Astrocyte (in vitro differentiated cells and primary cell): ENCODE measurements at regions not wholly inside any gene's neighbourhood (a gene's known extent, or its start where the extent isn't known, plus 50 kb on each side); places are given as distances from the start of the nearest gene placed in this dataset.

ENCODE experiments used
- DNase-seq: peaks from one replicate; pipeline ENCODE4 v3.0.0-alpha.2; 2010; ENCODE audit warnings: low read depth
- FAIRE-seq: peaks from 2 replicates; lab custom pipeline; 2011; peaks lifted over from hg19 to GRCh38; lab: Jason Lieb, UNC
- H2AFZ ChIP-seq: 2 replicates; pipeline ENCODE4 v1.6.0; 2012; ENCODE audit warnings: low read depth, low read length, inconsistent platforms
- H3K27ac ChIP-seq: 2 replicates; pipeline ENCODE4 v1.5.1; 2011; ENCODE audit warnings: low read depth, low read length, inconsistent platforms
- H3K27me3 ChIP-seq: 2 replicates; pipeline ENCODE4 v1.6.0; 2011; ENCODE audit warnings: low read length, inconsistent platforms; ENCODE audit not compliant: insufficient read depth
- H3K36me3 ChIP-seq: 2 replicates; pipeline ENCODE4 v1.5.1; 2011; ENCODE audit warnings: low read length, inconsistent platforms; ENCODE audit not compliant: insufficient read depth
- H3K4me1 ChIP-seq: 2 replicates; pipeline ENCODE4 v1.5.1; 2011; ENCODE audit warnings: low read length, inconsistent platforms; ENCODE audit not compliant: insufficient read depth
- H3K4me2 ChIP-seq: 2 replicates; pipeline ENCODE4 v1.6.0; 2012; ENCODE audit warnings: low read length, inconsistent platforms
- H3K4me3 ChIP-seq: 2 replicates; pipeline ENCODE4 v1.5.1; 2011; ENCODE audit warnings: low read depth, mild to moderate bottlenecking, low read length, inconsistent platforms; ENCODE audit not compliant: insufficient read depth
- H3K79me2 ChIP-seq: 2 replicates; pipeline ENCODE4 v1.6.0; 2012; ENCODE audit warnings: mild to moderate bottlenecking, low read length, inconsistent platforms; ENCODE audit not compliant: insufficient read depth
- H3K9ac ChIP-seq: 2 replicates; pipeline ENCODE4 v1.6.0; 2012; ENCODE audit warnings: mild to moderate bottlenecking, low read length, inconsistent platforms
- H3K9me3 ChIP-seq: 2 replicates; pipeline ENCODE4 v1.5.1; 2012; ENCODE audit warnings: low read depth, mild to moderate bottlenecking, low read length, inconsistent platforms; ENCODE audit not compliant: insufficient read depth
- H4K20me1 ChIP-seq: 2 replicates; pipeline ENCODE4 v1.6.0; 2012; ENCODE audit warnings: low read length, inconsistent platforms; ENCODE audit not compliant: insufficient read depth
- H3K27ac Mint-ChIP-seq: one replicate; pipeline ENCODE4 v1.8.0; 2021; ENCODE audit warnings: mild to moderate bottlenecking, mixed read lengths; ENCODE audit not compliant: unreplicated experiment
- H3K27me3 Mint-ChIP-seq: one replicate; pipeline ENCODE4 v1.8.0; 2021; ENCODE audit warnings: low read depth, mixed read lengths; ENCODE audit not compliant: unreplicated experiment
- H3K36me3 Mint-ChIP-seq: one replicate; pipeline ENCODE4 v1.8.0; 2021; ENCODE audit warnings: low read depth, mixed read lengths; ENCODE audit not compliant: unreplicated experiment
- H3K4me1 Mint-ChIP-seq: one replicate; pipeline ENCODE4 v1.8.0; 2021; ENCODE audit warnings: low read depth, mixed read lengths; ENCODE audit not compliant: unreplicated experiment
- H3K4me3 Mint-ChIP-seq: one replicate; pipeline ENCODE4 v1.8.0; 2021; ENCODE audit warnings: mild to moderate bottlenecking, moderate library complexity, mixed read lengths; ENCODE audit not compliant: unreplicated experiment
- H3K9me3 Mint-ChIP-seq: one replicate; pipeline ENCODE4 v1.8.0; 2021; ENCODE audit warnings: mild to moderate bottlenecking, mixed read lengths; ENCODE audit not compliant: unreplicated experiment
- CTCF ChIP-seq: IDR thresholded peaks from 2 replicates; pipeline ENCODE4 v1.5.1; 2011; ENCODE audit warnings: low read depth, mild to moderate bottlenecking, inconsistent platforms, low read length, moderate library complexity; ENCODE audit not compliant: insufficient read depth
- EZH2 ChIP-seq: IDR thresholded peaks from 2 replicates; pipeline ENCODE4 v1.6.1; 2012; ENCODE audit warnings: mild to moderate bottlenecking, low read length, inconsistent platforms; ENCODE audit not compliant: insufficient read depth

GRCh38 chr14:104431351-104431928 lies 148.1 kb upstream of the C14orf180 start:
- Histone ChIP-seq H3K4me2 (no peak overlapping the region), H3K9ac (no peak overlapping the region), H3K27ac (no peak overlapping the region), H2AFZ (no peak overlapping the region), H3K9me3 (no peaks in the 10 kb centered on the region), H3K4me1 (no peaks in the 10 kb centered on the region), H3K36me3 (no peaks in the 10 kb centered on the region), H4K20me1 (no peaks in the 10 kb centered on the region), H3K4me3 (no peak overlapping the region), H3K79me2 (no peaks in the 10 kb centered on the region), H3K27me3 (no peaks in the 10 kb centered on the region)
- FAIRE-seq (no peak), DNase-seq (no peak)
- Mint-ChIP-seq H3K4me3 (no peak overlapping the region), H3K27me3 (peaks cover 22% of the 10 kb centered on the region), H3K36me3 (no peaks in the 10 kb centered on the region), H3K4me1 (peaks cover under 1% of the 10 kb centered on the region), H3K27ac (no peak overlapping the region), H3K9me3 (no peaks in the 10 kb centered on the region)
- TF ChIP-seq EZH2: no peak

- Mint-ChIP-seq H3K9me3 (no peaks in the 10 kb centered on the region), H3K4me1 (peaks cover 2% of the 10 kb centered on the region), H3K36me3 (no peaks in the 10 kb centered on the region), H3K27ac (no peak overlapping the region), H3K27me3 (peaks cover 22% of the 10 kb centered on the region), H3K4me3 (no peak overlapping the region)
- Histone ChIP-seq H3K9ac (no peak overlapping the region), H3K9me3 (no peaks in the 10 kb centered on the region), H4K20me1 (no peaks in the 10 kb centered on the region), H3K79me2 (no peaks in the 10 kb centered on the region), H2AFZ (no peak overlapping the region), H3K36me3 (no peaks in the 10 kb centered on the region), H3K4me3 (no peak overlapping the region), H3K27me3 (no peaks in the 10 kb centered on the region), H3K27ac (no peak overlapping the region), H3K4me2 (no peak overlapping the region), H3K4me1 (no peaks in the 10 kb centered on the region)
- no peak for DNase-seq
- FAIRE-seq: no peak
- TF ChIP-seq CTCF (no peak), EZH2 (no peak)
These were observed 147.5 kb upstream of the C14orf180 start for GRCh38 chr14:104431929-104432541.

GRCh38 chr14:104432611-104433231 lies 146.8 kb upstream of the C14orf180 start:
- Mint-ChIP-seq H3K36me3 (no peaks in the 10 kb centered on the region), H3K27ac (no peak overlapping the region), H3K9me3 (no peaks in the 10 kb centered on the region), H3K27me3 (peaks cover 23% of the 10 kb centered on the region), H3K4me3 (no peak overlapping the region), H3K4me1 (peaks cover 2% of the 10 kb centered on the region)
- Histone ChIP-seq H3K79me2 (no peaks in the 10 kb centered on the region), H3K4me1 (no peaks in the 10 kb centered on the region), H3K4me3 (no peak overlapping the region), H3K9me3 (no peaks in the 10 kb centered on the region), H3K27me3 (no peaks in the 10 kb centered on the region), H4K20me1 (no peaks in the 10 kb centered on the region), H3K4me2 (no peak overlapping the region), H3K9ac (no peak overlapping the region), H2AFZ (no peak overlapping the region), H3K36me3 (no peaks in the 10 kb centered on the region), H3K27ac (no peak overlapping the region)
- DNase-seq: no peak
- no peak for TF ChIP-seq CTCF
- TF ChIP-seq EZH2: no peak
- FAIRE-seq: no peak
